GM12874 (cell line): ENCODE measurements at regions not wholly inside any gene's neighbourhood (a gene's known extent, or its start where the extent isn't known, plus 50 kb on each side); places are given as distances from the start of the nearest gene placed in this dataset.
A peak's percentile ranks its signal among the peaks of the same experiment; 100 is the strongest.

ENCODE experiments used
- CTCF ChIP-seq: IDR thresholded peaks from 2 replicates; pipeline ENCODE4 v1.5.1; 2011; ENCODE audit warnings: low read depth, mild to moderate bottlenecking, control low read depth, low read length, moderate library complexity; ENCODE audit not compliant: insufficient read depth

GRCh38 chr14:46377305-46377704 lies 274.3 kb downstream of the RPL10L start:
- no peak for TF ChIP-seq CTCF

GRCh38 chr14:46369391-46369790 lies 282.2 kb downstream of the RPL10L start:
- TF ChIP-seq CTCF: no peak

GRCh38 chr14:46368275-46368674 lies 283.3 kb downstream of the RPL10L start:
- TF ChIP-seq CTCF: no peak

- no peak for TF ChIP-seq CTCF
Observed at GRCh38 chr14:46352844-46353243, 298.7 kb downstream of the RPL10L start.

- TF ChIP-seq CTCF: peak; percentile 33; the same call in 1 of the 2 replicates
Observed at GRCh38 chr14:46344327-46344937, 307.1 kb downstream of the RPL10L start.

GRCh38 chr14:46325777-46326176 lies 325.8 kb downstream of the RPL10L start:
- TF ChIP-seq CTCF: no peak

- TF ChIP-seq CTCF: no peak
Observed at GRCh38 chr14:46325157-46325556, 326.4 kb downstream of the RPL10L start.
